GM12864 (cell line): ENCODE measurements at regions not wholly inside any gene's neighbourhood (a gene's known extent, or its start where the extent isn't known, plus 50 kb on each side); places are given as distances from the start of the nearest gene placed in this dataset.
"Not testable (repeated sequence)": the region's sequence is repeated elsewhere in the genome, so short reads cannot be mapped to it uniquely, and the experiment has no call there.

Experiments used
- DNase-seq: peaks from one replicate; pipeline ENCODE4 v3.0.0-alpha.2; 2011; ENCODE audit warnings: low read depth
- H3K4me3 ChIP-seq: 2 replicates; pipeline ENCODE4 v1.5.1; 2011; ENCODE audit warnings: mild to moderate bottlenecking, low read depth, low read length, control low read depth
- TF ChIP-seq, protein P1 (sequence below): IDR thresholded peaks from 2 replicates; pipeline ENCODE4 v1.5.1; 2011; ENCODE audit warnings: low read depth, mild to moderate bottlenecking, moderate library complexity, low read length, control low read depth, inconsistent platforms; ENCODE audit errors: missing control alignments

DNA sequence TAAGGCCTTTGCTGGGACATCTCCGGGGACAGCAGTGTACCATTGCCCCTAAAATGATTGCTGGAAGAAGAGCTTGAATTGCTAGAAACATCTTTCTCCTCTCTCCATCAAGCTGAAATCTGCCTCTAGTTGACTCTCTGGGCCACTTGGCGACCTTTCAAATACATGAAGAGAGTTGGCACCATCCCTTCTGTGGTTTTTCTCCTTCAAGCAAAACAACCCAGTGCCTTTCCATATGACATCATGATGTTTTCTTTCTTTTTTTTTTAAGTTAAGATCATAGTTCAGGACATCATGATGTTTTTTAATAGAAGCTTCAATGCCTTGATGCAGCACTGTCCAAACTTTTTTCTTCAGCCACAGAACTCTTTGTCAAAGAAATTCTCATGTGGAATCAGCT lies 144.0 kb upstream of the PTPRG start:
- DNase-seq, result no peak
- TF ChIP-seq, protein P1, sequence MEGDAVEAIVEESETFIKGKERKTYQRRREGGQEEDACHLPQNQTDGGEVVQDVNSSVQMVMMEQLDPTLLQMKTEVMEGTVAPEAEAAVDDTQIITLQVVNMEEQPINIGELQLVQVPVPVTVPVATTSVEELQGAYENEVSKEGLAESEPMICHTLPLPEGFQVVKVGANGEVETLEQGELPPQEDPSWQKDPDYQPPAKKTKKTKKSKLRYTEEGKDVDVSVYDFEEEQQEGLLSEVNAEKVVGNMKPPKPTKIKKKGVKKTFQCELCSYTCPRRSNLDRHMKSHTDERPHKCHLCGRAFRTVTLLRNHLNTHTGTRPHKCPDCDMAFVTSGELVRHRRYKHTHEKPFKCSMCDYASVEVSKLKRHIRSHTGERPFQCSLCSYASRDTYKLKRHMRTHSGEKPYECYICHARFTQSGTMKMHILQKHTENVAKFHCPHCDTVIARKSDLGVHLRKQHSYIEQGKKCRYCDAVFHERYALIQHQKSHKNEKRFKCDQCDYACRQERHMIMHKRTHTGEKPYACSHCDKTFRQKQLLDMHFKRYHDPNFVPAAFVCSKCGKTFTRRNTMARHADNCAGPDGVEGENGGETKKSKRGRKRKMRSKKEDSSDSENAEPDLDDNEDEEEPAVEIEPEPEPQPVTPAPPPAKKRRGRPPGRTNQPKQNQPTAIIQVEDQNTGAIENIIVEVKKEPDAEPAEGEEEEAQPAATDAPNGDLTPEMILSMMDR, result no peak
- no peak overlapping the region for H3K4me3 ChIP-seq

DNA sequence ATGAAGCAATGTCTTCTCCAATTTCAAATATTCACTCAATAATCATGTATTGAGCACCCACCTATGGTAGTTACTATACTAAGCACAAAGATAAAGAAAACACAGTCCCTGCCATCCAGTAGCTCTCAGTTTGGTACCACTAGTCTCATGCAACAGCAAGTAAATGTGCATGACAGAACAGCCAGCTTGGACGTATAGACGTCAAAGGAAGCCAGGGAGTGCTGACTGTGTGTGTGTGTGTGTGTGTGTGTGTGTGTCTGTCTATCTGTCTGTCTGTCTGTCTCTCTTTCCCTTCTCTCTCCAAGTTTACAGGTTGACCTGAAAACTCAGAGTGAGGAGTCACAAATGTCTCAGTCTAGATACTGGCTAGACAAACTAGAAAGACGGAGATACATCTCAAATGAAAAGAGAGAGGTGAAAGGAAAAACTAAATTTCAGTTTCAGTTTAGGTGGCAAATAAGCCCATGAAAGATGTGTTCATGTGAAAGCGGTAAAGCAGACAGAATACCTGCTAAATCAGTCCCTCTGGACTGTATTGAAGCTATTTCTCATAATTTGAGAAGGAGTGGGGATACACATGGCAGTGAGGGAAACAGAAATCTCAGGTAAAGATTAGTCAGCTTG lies 141.1 kb upstream of the PTPRG start:
- TF ChIP-seq, protein P1, result no peak
- no peak for DNase-seq
- no peak overlapping the region for H3K4me3 ChIP-seq

DNA sequence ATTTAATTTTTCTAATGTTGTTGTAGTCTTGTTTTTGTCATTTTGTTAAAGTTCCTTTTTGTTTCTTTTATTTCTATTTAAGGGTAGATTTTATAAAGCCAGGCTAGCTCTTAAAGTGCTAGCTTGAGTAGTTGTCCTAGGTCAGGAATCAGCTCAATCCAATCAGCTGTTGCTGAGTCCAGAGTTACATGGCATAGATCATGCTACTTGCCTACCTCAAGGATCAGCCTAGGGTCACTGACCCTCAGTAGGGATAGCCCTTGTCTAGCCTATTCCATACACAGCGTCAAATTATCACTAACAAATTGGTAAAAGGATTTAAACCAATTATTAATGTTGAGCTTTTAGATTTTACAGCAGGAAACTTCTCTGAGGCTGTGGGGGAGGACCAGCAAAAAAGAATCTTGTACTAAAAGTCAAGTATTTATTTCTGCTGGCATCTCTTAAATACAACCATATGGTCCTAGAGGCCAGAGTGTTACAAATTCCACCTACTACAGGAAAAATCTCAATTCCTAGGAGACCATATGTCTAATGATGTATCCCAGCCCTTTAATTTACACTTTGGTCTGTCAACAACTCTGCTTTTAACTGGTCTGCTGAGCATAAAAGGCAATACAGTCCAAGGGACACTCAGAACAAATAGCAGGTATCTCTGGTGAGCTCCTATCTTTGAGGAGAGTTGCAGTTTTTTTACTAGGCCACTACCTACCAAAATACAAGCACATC lies 138.3 kb upstream of the PTPRG start:
- DNase-seq, result no peak
- no peak overlapping the region for H3K4me3 ChIP-seq
- TF ChIP-seq, protein P1, result no peak

GRCh38 chr3:61425356-61425755 lies 136.0 kb upstream of the PTPRG start:
- no peak overlapping the region for H3K4me3 ChIP-seq
- TF ChIP-seq, protein P1, result no peak
- DNase-seq, result no peak

GRCh38 chr3:61429106-61429505 lies 132.3 kb upstream of the PTPRG start:
- TF ChIP-seq, protein P1, result no peak

DNA sequence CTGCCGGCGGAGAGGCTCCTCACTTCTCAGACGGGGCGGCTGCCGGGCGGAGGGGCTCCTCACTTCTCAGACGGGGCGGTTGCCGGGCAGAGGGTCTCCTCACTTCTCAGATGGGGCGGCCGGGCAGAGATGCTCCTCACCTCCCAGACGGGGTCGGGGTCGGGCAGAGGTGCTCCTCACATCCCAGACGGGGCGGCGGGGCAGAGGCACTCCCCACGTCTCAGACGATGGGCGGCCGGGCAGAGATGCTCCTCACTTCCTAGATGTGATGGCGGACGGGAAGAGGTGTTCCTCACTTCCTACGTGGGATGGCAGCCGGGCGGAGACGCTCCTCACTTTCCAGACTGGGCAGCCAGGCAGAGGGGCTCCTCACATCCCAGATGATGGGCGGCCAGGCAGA lies 126.5 kb upstream of the PTPRG start:
- not testable (repeated sequence) for H3K4me3 ChIP-seq, DNase-seq

More at GRCh38 chr3:61429106-61429505, 132.3 kb upstream of the PTPRG start:
- no peak overlapping the region for H3K4me3 ChIP-seq
- no peak for DNase-seq

DNA sequence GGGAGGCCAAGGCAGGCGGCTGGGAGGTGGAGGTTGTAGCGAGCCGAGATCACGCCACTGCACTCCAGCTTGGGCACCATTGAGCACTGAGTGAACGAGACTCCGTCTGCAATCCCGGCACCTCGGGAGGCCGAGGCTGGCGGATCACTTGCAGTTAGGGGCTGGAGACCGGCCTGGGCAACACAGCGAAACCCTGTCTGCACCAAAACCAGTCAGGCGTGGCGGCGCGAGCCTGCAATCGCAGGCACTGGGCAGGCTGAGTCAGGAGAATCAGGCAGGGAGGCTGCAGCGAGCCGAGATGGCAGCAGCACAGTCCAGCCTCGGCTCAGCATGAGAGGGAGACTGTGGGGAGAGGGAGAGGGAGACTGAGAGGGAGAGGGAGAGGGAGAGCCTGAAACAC lies 126.0 kb upstream of the PTPRG start:
- DNase-seq, result not testable (repeated sequence)

More for the DNA sequence above, 126.0 kb upstream of the PTPRG start:
- H3K4me3 ChIP-seq, result not testable (repeated sequence)
